Activated gamma-delta T cell treated with anti-CD3 and anti-CD28 coated beads, Interleukin-2, amount 50 U/mL, for 16 hours (primary cell): ENCODE measurements at regions not wholly inside any gene's neighbourhood (a gene's known extent, or its start where the extent isn't known, plus 50 kb on each side); places are given as distances from the start of the nearest gene placed in this dataset.
"Not testable (repeated sequence)": the region's sequence is repeated elsewhere in the genome, so short reads cannot be mapped to it uniquely, and the experiment has no call there.

Experiments used
- DNase-seq: peaks from one replicate; pipeline ENCODE4 v3.0.0-alpha.2; 2020; ENCODE audit warnings: low read depth

GRCh38 chr14:58752771-58753201 is 115.0 kb downstream of the DACT1 start:
- DNase-seq = no peak

DNA sequence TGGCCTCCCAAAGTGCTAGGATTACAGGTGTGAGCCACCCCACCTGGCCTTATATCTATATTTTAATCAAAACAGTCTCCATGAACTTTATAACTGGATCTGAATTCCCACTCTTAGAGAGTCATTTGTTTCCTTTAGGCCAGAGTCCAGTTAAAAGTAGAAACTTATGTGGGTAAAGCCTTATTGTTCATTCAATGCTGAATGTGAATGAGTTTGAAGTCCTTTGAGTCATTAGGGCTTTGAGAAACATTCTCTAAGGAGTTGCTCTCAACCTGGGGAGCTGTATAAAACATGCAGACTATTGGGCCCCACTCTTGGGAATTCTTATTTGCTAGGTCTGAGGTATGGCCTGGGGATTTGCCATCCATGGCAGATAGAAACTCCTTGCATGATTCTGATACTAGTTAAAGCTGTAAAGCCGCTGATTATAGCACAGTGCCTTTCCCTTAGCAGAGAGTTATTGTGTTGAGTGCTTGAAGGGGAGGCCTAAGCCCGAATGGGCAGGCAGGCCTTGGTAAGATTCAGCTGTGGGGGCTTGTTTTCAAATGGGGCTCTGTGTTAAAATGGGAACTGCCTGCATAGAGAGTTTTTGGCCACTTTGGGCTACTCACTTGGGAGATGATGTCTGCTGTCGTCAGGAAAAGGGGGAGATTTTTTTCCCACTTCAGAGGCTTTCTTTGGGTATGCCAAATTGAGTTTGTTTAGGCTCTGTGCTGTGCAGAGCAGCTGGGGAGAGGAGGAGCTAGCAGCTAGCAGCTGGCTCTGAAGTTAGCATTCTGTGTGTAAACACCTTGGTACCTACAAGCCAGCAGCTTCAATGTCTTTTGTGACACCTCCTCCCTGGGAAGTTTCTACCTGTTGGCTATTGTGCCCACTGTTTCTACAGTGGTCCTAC is 117.5 kb downstream of the DACT1 start:
- no peak for DNase-seq

- DNase-seq = no peak
These were observed 122.4 kb downstream of the DACT1 start for GRCh38 chr14:58760121-58760520.

DNA sequence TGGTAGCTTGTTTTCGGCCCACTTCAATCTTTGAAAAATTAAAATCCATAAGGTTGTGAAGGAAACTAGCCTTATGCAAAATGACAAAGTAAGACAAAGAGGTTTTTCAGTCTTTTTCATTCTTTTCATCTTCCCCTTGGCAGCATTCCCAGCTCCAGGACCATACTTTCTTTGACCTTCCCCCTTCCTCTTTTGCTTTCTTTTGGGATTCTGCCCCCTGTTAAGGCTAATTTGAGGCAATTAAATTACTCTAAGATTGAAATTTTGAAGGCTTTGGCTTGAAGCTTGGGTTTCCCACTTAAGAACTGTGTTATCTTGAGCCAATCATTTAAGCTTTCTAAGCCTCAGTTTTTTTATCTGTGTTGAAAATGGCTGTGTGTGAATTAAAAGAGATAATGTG is 124.9 kb downstream of the DACT1 start:
- no peak for DNase-seq

DNA sequence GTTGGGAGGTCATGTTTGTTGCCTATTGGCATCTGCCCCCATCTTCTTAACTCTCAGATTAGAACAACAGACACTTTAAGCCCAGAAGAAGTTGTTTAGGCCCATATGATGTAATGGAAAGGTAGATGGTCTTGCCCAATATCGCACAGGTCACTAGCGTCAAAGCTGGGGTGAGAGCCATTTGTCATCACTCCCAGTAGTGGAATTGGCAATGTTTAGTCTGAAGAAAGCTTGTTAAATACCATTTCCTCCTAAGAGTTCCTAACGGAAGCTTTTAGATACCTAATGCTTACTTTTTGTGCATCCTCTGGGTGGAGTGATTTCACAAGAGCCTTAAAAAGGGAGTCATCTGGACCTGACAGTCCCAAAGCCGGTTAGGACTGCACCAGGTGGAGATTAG is 125.4 kb downstream of the DACT1 start:
- DNase-seq = no peak

GRCh38 chr14:58765418-58765831 is 127.7 kb downstream of the DACT1 start:
- no peak for DNase-seq

DNA sequence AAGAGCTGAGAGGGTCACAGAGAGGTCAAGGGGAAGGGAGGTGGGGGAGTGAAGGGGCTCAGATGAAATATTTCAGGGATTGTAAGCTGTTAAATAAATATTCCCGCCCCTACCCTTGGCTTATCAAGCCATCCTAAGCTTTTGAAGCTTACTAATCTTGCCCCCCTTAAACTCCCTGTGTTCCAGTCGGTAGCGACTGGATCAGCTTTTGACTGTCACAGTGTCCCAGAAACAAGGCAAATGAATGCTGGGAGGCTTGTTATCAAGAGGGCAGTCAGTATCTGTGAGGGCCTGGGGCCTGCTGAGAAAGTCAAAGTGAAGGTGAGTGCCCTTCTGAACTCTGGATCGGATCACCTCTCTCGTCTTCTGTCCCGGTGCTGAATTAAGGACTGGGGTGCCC is 128.1 kb downstream of the DACT1 start:
- DNase-seq = no peak

DNA sequence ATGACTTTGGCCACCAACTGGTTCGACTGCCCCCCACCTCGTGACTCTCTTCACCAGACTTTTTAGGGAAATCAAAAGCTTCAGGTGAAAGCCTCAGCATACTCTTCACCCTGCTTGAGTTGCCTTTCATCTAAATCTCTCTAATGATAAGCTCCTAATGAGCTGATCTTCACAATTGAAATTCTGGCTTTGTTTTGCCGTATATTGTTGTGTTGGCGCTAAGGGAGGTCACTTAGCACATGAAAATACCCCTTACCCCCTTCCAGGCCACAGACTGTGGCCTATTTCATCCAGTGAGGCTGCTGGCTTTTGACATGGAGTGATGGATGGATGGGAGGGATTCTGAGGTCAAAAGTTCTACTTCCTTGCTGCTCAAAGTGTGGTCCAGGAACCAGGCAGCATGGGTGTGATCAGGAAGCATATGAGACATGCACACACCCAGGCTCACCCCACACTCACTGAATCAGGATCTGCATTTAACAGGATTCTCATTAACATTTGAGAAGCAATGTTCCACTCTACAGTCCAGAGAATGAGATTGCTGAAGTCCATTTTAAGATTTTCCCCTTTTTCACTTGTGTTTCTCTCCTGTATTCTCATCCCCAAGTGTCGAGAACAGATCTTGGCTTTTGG is 131.4 kb downstream of the DACT1 start:
- no peak for DNase-seq

- DNase-seq = no peak
These were observed 132.0 kb downstream of the DACT1 start for GRCh38 chr14:58769771-58770170.

DNA sequence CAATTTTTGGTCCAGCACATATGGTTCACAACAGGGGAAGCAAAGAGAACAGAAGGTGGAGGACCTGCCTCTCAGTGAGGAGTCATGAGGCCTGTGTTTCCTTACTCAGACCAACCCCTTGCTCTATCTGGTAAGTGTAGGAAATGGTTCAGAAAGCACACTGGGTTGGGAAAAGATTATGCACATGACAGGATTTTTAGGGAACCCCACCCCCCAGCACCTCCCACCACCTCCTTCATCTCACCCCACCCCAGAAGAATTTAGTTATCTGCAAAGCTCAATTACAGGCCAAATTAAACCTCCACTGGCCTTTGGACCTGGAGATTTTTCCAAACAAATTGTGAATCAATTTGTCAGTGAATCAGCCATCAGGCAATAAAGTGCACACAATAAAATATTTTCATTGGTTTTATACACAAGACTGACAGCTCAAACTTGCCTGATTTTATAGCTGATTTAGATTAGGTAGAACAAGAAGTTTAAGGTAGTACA is 132.8 kb downstream of the DACT1 start:
- no peak for DNase-seq

GRCh38 chr14:58771016-58771415 is 133.3 kb downstream of the DACT1 start:
- DNase-seq = no peak

DNA sequence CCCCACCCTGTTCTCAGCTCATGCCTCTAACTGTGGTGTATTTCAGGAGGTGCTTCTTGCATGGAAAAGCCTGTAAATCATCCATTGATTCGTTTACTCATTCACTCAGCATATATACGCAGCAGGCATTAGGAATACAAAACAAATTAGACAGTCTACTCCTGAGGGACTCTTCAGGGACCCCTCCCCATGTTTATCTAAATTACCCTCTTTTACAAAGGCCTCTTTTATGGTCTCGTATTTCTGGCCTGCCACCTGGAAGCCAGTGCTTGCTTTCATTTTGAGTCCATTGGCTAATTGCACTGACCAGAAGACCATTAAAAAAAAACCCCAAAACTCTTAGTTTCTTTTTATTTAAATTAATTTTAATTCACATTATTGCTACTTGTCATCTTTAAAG is 134.4 kb downstream of the DACT1 start:
- DNase-seq = no peak

DNA sequence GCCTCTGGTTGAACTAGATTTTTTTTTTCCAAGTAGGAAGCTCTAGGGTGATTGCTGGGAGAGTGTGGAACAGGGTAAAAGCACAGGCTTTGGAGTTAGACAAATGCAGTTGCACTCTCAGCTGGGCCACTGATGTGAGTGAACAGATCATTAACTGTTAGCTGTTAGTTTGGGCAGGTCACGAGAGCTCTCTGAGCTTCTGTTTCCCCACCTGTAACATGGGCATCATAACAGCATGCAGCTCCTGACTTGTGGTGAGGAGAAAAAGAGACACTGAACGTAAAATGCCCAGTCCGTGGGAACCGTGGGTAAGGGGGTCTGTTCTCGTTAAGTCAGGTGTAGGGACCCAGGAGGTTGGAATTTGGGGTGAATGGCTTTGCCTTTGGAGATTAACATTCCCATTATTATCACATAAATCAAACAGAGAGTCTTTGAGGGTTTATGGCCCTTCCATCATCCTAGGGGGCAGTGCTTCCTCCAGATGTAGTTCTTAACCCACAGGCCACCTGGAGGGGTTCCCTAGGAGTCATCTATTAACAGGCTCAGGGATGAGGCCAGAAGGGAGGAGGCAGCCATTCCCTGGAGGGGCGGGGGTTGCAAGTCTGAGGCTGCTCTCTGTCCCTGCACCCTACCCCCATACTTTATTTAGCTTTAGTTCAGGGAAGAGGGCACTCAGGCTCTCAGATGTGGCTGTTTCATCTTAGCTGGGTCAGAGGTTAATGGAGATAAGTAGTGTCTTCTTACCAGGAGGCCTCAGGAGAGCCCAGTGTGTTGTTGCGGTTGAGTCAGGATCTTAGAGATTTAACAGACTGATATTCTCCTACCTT is 135.2 kb downstream of the DACT1 start:
- no peak for DNase-seq

GRCh38 chr14:58774531-58774930 is 136.8 kb downstream of the DACT1 start:
- no peak for DNase-seq

GRCh38 chr14:58775130-58775529 is 137.4 kb downstream of the DACT1 start:
- DNase-seq = not testable (repeated sequence)

DNA sequence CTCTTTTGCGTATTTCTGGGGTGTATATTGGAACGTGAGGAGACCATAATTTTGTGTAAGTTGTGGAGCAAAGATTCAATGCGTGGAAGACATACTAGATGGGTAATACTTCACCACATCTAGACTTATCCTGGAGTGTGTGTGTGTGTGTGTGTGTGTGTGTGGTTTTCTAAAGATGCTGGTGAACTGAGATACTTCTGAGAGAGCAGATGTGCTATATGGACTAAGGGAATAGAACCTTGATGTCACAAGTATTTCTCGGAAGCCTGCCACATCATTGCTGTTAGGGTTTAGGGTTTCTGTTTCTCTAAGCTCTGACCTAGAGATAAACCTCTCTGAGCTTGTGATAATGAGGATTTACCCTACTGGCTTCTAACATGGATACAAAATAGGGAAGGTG is 138.8 kb downstream of the DACT1 start:
- DNase-seq = no peak

DNA sequence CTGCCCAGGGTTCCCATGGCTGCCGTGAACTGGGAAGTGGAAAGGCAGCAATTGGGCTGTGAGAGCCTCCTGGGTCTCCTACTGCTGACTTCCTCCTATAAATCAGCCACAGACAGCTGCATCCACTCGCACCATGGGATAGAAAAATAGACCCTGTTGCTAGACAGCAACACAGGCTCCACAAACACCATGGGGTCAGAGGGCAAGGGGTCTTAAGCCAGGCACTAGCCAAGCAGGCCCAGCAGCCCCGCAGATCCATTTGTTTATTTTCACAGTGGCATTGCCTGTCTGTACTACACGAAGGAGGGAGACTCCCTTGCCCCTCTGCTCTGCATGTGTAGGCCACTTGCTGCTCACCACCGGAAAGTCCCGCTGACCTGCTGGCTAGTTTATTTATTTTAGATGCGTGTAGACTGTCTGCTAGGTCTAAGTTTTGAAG is 139.8 kb downstream of the DACT1 start:
- no peak for DNase-seq

DNA sequence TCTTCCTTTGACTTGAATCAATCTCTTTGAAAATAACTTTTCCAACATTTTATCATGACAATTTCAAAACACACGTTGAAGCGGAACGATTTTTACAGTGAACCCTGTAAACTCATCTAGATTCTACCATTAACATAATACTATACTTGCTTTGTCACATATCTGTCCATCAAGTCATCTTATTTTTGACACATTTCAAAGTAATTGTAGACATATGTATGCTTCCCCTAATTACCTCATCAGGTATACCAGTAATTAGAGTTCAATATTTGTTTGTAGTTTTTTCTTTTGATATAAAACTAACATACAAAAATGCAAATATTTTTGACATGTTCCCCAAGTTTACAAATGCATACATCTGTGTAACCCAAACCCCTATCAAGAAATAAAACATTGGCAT is 140.4 kb downstream of the DACT1 start:
- no peak for DNase-seq

DNA sequence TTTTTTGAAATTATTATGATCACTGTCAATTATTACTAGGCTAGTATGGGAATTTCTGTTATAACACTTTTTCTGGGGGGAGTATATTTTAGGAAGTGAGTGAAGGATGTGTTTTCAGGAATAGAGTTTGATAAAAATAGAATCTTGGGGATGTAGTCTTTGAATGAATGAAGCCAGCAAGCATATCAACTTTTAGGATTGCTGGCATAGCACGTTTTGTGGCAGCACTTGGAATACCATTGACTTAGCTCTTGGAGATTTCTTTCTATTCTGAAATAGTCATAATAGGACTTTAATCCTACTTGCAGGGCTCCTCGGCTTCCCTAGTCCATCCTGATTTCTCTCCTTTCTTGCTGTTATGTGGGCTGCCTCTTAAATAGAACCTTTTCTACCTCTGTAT is 141.6 kb downstream of the DACT1 start:
- no peak for DNase-seq

DNA sequence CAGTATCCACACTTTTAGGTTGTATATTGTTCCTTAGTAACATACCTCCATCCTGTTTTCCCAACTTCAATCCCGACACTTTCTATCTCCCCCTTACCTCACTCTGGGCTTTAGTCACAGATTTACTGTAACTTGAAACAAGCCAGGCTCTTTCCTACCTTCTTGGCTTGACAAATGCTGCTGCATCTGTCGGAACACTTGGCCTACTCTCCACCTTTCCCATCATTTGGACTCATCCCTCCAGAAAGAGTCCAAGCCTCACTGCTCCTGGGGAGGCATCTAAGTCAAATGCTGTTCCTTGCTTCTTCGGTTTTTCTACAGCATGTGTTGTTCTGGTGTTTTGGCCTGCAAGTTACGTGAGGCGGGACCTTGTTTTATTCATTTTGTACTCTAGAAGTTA is 142.4 kb downstream of the DACT1 start:
- no peak for DNase-seq

DNA sequence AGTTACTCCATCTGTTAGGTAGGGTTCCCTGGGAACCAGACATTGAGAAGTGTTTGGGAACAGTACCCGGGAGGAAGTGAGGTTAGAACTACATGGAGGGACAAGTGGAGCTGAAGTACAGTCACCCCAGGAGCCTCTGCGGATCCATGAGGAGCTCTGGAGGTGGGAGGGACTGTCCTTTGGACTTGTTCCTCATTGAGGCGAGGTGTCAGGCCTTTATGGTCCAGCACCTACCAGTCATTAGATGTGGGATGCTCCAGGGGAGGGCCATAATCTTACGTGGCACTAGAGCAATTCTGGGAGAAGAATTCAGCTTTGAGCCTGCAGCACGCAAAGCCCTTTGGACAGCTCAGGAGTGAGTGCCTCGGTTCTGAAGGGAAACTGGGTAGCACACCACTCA is 142.8 kb downstream of the DACT1 start:
- no peak for DNase-seq

- DNase-seq = no peak
These were observed 144.2 kb downstream of the DACT1 start for GRCh38 chr14:58782011-58782410.
